PC-9 (cell line): ENCODE measurements at regions not wholly inside any gene's neighbourhood (a gene's known extent, or its start where the extent isn't known, plus 50 kb on each side); places are given as distances from the start of the nearest gene placed in this dataset.

ENCODE experiments used
- BruUV-seq: library from RNA; stranded (reverse); fragments of 400-500 nt; replicated peaks from 2 replicates; lab custom pipeline; 2021; lab: Mats Ljungman, UMichigan
- CTCF ChIA-PET: fragments of 300-600 bp; sonication (Branson Sonifier 250); formaldehyde crosslinking; loops from one replicate; lab custom pipeline; 2022; ENCODE audit warnings: antibody characterized with exemption; lab: Charles Lee
- POLR2A ChIA-PET: fragments of 300-600 bp; sonication (Branson Sonifier 250); formaldehyde crosslinking; loops from one replicate; lab custom pipeline; 2022; ENCODE audit warnings: antibody characterized with exemption; ENCODE audit not compliant: unreplicated experiment; lab: Charles Lee
- DNase-seq, 2 experiments: peaks; one replicate each; pipeline versions ENCODE4 v3.0.0 to v3.0.0-alpha.2; 2015 to 2022; ENCODE audit warnings: mixed read lengths in 1 of 2
- H2AFZ ChIP-seq: fragments of 200-600 bp; sonication (generic); 2 replicates; pipeline ENCODE4 v1.8.1; 2017; ENCODE audit warnings: antibody characterized with exemption
- H3F3A ChIP-seq: fragments of 200-600 bp; sonication (generic); 2 replicates; pipeline ENCODE4 v1.8.1; 2017; ENCODE audit warnings: antibody characterized with exemption, mild to moderate bottlenecking, low read depth; ENCODE audit not compliant: insufficient read depth
- H3K27ac ChIP-seq: fragments of 200-600 bp; sonication (generic); 2 replicates; pipeline ENCODE4 v1.6.1; 2016; ENCODE audit warnings: mixed run types
- H3K27me3 ChIP-seq: fragments of 200-600 bp; sonication (generic); 2 replicates; pipeline ENCODE4 v1.6.1; 2016; ENCODE audit warnings: low read depth, mixed run types; ENCODE audit not compliant: insufficient read depth
- H3K36me3 ChIP-seq: fragments of 200-600 bp; sonication (generic); 2 replicates; pipeline ENCODE4 v1.6.1; 2016; ENCODE audit warnings: low read depth, mixed run types
- H3K4me1 ChIP-seq: fragments of 200-600 bp; sonication (generic); replicated peaks from 2 replicates; pipeline ENCODE4 v1.6.1; 2016; ENCODE audit warnings: mixed run types; ENCODE audit not compliant: insufficient read depth
- H3K4me2 ChIP-seq: fragments of 200-600 bp; sonication (generic); 2 replicates; pipeline ENCODE4 v1.6.1; 2017; ENCODE audit warnings: mixed run types
- H3K4me3 ChIP-seq: fragments of 200-600 bp; sonication (generic); 2 replicates; pipeline ENCODE4 v1.6.1; 2016; ENCODE audit warnings: mixed run types
- H3K79me2 ChIP-seq: fragments of 200-600 bp; sonication (generic); 2 replicates; pipeline ENCODE4 v1.6.1; 2017; ENCODE audit warnings: low read depth, mixed run types
- H3K9me2 ChIP-seq: fragments of 200-600 bp; sonication (generic); 2 replicates; pipeline ENCODE4 v1.8.1; 2017; ENCODE audit warnings: mild to moderate bottlenecking; ENCODE audit not compliant: insufficient read depth
- H3K9me3 ChIP-seq: fragments of 200-600 bp; sonication (generic); 2 replicates; pipeline ENCODE4 v1.8.1; 2016; ENCODE audit warnings: low read depth; ENCODE audit not compliant: insufficient read depth
- H4K20me1 ChIP-seq: fragments of 200-600 bp; sonication (generic); 2 replicates; pipeline ENCODE4 v1.8.1; 2017; ENCODE audit not compliant: insufficient read depth
- CTCF ChIP-seq: fragments of 200-600 bp; sonication (generic); conservative IDR thresholded peaks from 2 replicates; pipeline ENCODE4 v1.6.1; 2017; ENCODE audit warnings: mixed run types, antibody characterized with exemption, mild to moderate bottlenecking, moderate library complexity
- EZH2 ChIP-seq: fragments of 200-600 bp; sonication (generic); IDR thresholded peaks from 2 replicates; pipeline ENCODE4 v1.8.0; 2017; ENCODE audit warnings: antibody characterized with exemption, low read depth
- intact Hi-C: fragments of 100-400 bp; cut with micrococcal nuclease; formaldehyde crosslinking; loops from one replicate; pipeline ENCODE4 v1.10.0; 2022; ENCODE audit not compliant: unreplicated experiment

- no peaks in the 10 kb centered on the region for H3K9me3 ChIP-seq
- no TSS peak for BruUV-seq
Observed at GRCh38 chr2:239685965-239686364, 285.1 kb upstream of the HDAC4 start.

GRCh38 chr2:239685556-239685955 lies 284.7 kb upstream of the HDAC4 start:
- no peaks in the 10 kb centered on the region for H3K4me1 ChIP-seq
- no peaks in the 10 kb centered on the region for H3K36me3 ChIP-seq
- no peaks in the 10 kb centered on the region for H4K20me1 ChIP-seq
- no TSS peak for BruUV-seq
- DNase-seq: no peak
- H3K27me3 ChIP-seq: peaks cover 94% of the 10 kb centered on the region
- H3K4me3 ChIP-seq: no peak overlapping the region
- no peaks in the 10 kb centered on the region for H3K9me2 ChIP-seq
- no peak overlapping the region for H3K4me2 ChIP-seq
- H3K79me2 ChIP-seq: no peaks in the 10 kb centered on the region
- no peaks in the 10 kb centered on the region for H3F3A ChIP-seq
- H2AFZ ChIP-seq: no peak overlapping the region
- POLR2A ChIA-PET: no interaction called here
- CTCF ChIA-PET: no interaction called here
- no peak overlapping the region for H3K27ac ChIP-seq
- intact Hi-C loops: no loop called here
- no peak for TF ChIP-seq EZH2
- no peak for TF ChIP-seq CTCF
- no peaks in the 10 kb centered on the region for H3K9me3 ChIP-seq

More at GRCh38 chr2:239685965-239686364, 285.1 kb upstream of the HDAC4 start:
- Histone ChIP-seq H3K4me1 (no peaks in the 10 kb centered on the region), H3F3A (no peaks in the 10 kb centered on the region), H3K27ac (no peak overlapping the region), H3K27me3 (peaks cover 96% of the 10 kb centered on the region), H3K9me2 (no peaks in the 10 kb centered on the region), H2AFZ (no peak overlapping the region), H3K79me2 (no peaks in the 10 kb centered on the region), H3K4me3 (no peak overlapping the region), H3K4me2 (no peak overlapping the region), H3K36me3 (no peaks in the 10 kb centered on the region), H4K20me1 (no peaks in the 10 kb centered on the region)
- intact Hi-C loops: no loop called here
- POLR2A ChIA-PET: no interaction called here
- CTCF ChIA-PET: no interaction called here
- TF ChIP-seq EZH2 (no peak), CTCF (no peak)
- DNase-seq: no peak

- no peak overlapping the region for H3K4me3 ChIP-seq
- no peaks in the 10 kb centered on the region for H3K9me3 ChIP-seq
- H3K9me2 ChIP-seq: no peaks in the 10 kb centered on the region
- intact Hi-C loops: no loop called here
- ChIA-PET CTCF (no interaction called here), POLR2A (no interaction called here)
- BruUV-seq: no TSS peak
- no peaks in the 10 kb centered on the region for H4K20me1 ChIP-seq
- H3K27ac ChIP-seq: no peak overlapping the region
- H2AFZ ChIP-seq: no peak overlapping the region
- H3K36me3 ChIP-seq: no peaks in the 10 kb centered on the region
- TF ChIP-seq EZH2: no peak
- TF ChIP-seq CTCF: no peak
- H3F3A ChIP-seq: no peaks in the 10 kb centered on the region
- no peak for DNase-seq
- peaks cover 93% of the 10 kb centered on the region for H3K27me3 ChIP-seq
- H3K4me2 ChIP-seq: no peak overlapping the region
- no peaks in the 10 kb centered on the region for H3K4me1 ChIP-seq
- no peaks in the 10 kb centered on the region for H3K79me2 ChIP-seq
Observed at GRCh38 chr2:239684996-239685395, 284.2 kb upstream of the HDAC4 start.
